ENCODE measurements at regions not wholly inside any gene's neighbourhood (a gene's known extent, or its start where the extent isn't known, plus 50 kb on each side); places are given as distances from the start of the nearest gene placed in this dataset.
A peak's percentile ranks its signal among the peaks of the same experiment; 100 is the strongest.

GRCh38 chr4:151540728-151541388 is 131.9 kb downstream of the FHIP1A start:
- dilution Hi-C loops (cut with HindIII; ENCODE audit: low sequenced_read_pairs, unreplicated experiment) = no loop called here

More at GRCh38 chr4:151540728-151541388, 131.9 kb downstream of the FHIP1A start:
- no peak overlapping the region for H2AK5ac ChIP-seq (ENCODE audit: low read depth, low read length)
- no peaks in the 10 kb centered on the region for H4K20me1 ChIP-seq (ENCODE audit: insufficient read depth, low read length)
- H3K36me3 ChIP-seq (ENCODE audit: control insufficient read depth, insufficient read depth, low read length) = no peaks in the 10 kb centered on the region
- H2BK15ac ChIP-seq (ENCODE audit: low read depth, low read length) = no peak overlapping the region
- no peak overlapping the region for H3K23ac ChIP-seq (ENCODE audit: low read depth, low read length)
- H3K4me3 ChIP-seq (ENCODE audit: insufficient read depth, low read depth, low read length) = no peak overlapping the region
- no peak overlapping the region for H4K91ac ChIP-seq (ENCODE audit: insufficient read depth, low read depth, low read length)
- no peak overlapping the region for H2AFZ ChIP-seq (replicated peaks; ENCODE audit: low read length, poor library complexity)
- H2BK120ac ChIP-seq (ENCODE audit: low read depth, low read length) = no peak overlapping the region
- no peak overlapping the region for H2AK9ac ChIP-seq (replicated peaks; ENCODE audit: low read depth, low read length, poor library complexity)
- peak; percentile 51; the same call in 1 of the 2 replicates for TF ChIP-seq BHLHE40 (IDR thresholded peaks at IDR 0.05; ENCODE audit: low read depth, low read length)
- TF ChIP-seq FOS (IDR thresholded peaks at IDR 0.05; ENCODE audit: low read depth, low read length) = peak; percentile 64; the same call in 1 of the 2 replicates
- TF ChIP-seq ELK1 (IDR thresholded peaks at IDR 0.05; ENCODE audit: borderline replicate concordance, low read depth, low read length) = no peak
- H3K4ac ChIP-seq (ENCODE audit: low read depth, low read length) = no peak overlapping the region
- H3K18ac ChIP-seq (ENCODE audit: low read depth, low read length) = no peak overlapping the region
- ChIA-PET CTCF (no interaction called here), POLR2A (ENCODE audit: unreplicated experiment) (interaction anchor here (0.6 kb wide), 1 partner anchor 28 kb away, joined by 3 read pairs; no protein-coding TSS in a partner anchor)
- H3K4me2 ChIP-seq (ENCODE audit: low read depth, low read length) = peak overlapping the region; percentile 67
- H2BK20ac ChIP-seq (ENCODE audit: low read depth, low read length) = no peak overlapping the region; the same call in 1 of the 2 replicates
- no peak overlapping the region for H4K5ac ChIP-seq (ENCODE audit: low read depth, low read length)
- H3K27ac ChIP-seq (ENCODE audit: insufficient read depth, low read length) = no peak overlapping the region
- H3K9me1 ChIP-seq (ENCODE audit: insufficient read depth, low read length) = no peaks in the 10 kb centered on the region
- H3K9ac ChIP-seq (ENCODE audit: low read depth, low read length) = no peak overlapping the region
- H3K79me1 ChIP-seq (ENCODE audit: low read depth in 1 of 2, low read length in 2 of 2) = no peaks in the 10 kb centered on the region
- intact Hi-C loops (cut with micrococcal nuclease) (no loop called here), in situ Hi-C loops (cut with MboI; ENCODE audit: low sequenced_read_pairs) (no loop called here)
- DNase-seq (peak; percentile 86), ATAC-seq (ENCODE audit: low read depth) (peak; percentile 88)
- H3K9me3 ChIP-seq (ENCODE audit: control insufficient read depth, insufficient read depth, low read length) = no peaks in the 10 kb centered on the region
- WGBS, 2 experiments (ENCODE audit: extremely low coverage in 2 of 2, insufficient read length in 1 of 2) = no CpG with 5 or more reads among the region's 3 CpGs
- no peaks in the 10 kb centered on the region; the same call in 1 of the 2 replicates for H3K4me1 ChIP-seq (ENCODE audit: control insufficient read depth, insufficient read depth, low read length)
- peak overlapping the region; percentile 73 for H2BK5ac ChIP-seq (ENCODE audit: low read depth, low read length, poor library complexity, severe bottlenecking)
- no peak overlapping the region for H3K14ac ChIP-seq (replicated peaks; ENCODE audit: low read depth, low read length)
- no peak overlapping the region for H3K56ac ChIP-seq (ENCODE audit: extremely low read depth, insufficient read depth, low read length)
- BruUV-seq (replicated peaks) = no TSS peak
- no peak overlapping the region for H4K8ac ChIP-seq (ENCODE audit: low read depth in 2 of 2, low read length in 2 of 2)
- H3K27me3 ChIP-seq (ENCODE audit: control insufficient read depth, insufficient read depth, low read length) = no peaks in the 10 kb centered on the region

Data from IMR-90 (cell line).